ENCODE measurements at regions not wholly inside any gene's neighbourhood (a gene's known extent, or its start where the extent isn't known, plus 50 kb on each side); places are given as distances from the start of the nearest gene placed in this dataset.

DNA sequence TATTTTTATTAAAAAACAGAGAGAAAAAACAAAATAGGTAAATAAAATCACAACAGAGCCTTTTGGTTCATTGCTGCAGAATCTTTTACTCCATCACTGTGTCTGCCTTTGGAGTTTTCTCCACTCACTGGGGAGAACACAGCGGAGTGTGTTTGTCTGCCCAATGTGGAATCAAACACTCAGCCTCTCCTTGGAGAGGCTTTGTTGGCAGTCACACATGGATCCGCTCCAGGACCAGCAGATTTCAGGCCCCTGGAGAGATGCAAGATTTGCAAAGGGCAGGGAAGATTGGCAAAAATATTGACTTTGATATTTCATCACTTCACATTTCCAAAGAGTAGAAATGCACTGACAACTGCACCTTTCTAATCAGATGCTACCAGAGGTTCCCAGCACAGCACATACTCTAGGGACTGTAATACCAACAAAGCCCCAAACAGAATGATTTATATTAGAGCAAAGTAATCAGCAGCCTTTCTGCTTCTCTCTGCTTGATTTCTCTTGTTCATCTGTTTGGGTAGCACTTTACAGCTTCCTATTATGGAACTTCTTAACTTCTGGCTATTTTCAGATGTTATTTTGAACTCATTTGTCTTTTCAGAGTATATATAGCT is 1898.8 kb upstream of the PIK3C3 start:
- no peak overlapping the region for H3K4me3 ChIP-seq
- ATAC-seq (ENCODE audit: low FRiP score in 2 of 2) (no peak), DNase-seq (no peak)
- H3K27me3 ChIP-seq: no peaks in the 10 kb centered on the region
- no peaks in the 10 kb centered on the region for H3K9me3 ChIP-seq
- H3K27ac ChIP-seq: no peak overlapping the region
- 35 to 48% methylated on average over 2 of the region's 2 CpGs for WGBS, 2 donors
- no peaks in the 10 kb centered on the region for H3K4me1 ChIP-seq
- H3K36me3 ChIP-seq: no peaks in the 10 kb centered on the region
- TF ChIP-seq EP300 (IDR thresholded peaks at IDR 0.05) (no peak), POLR2A (IDR thresholded peaks at IDR 0.05) (no peak), POLR2AphosphoS5 (IDR thresholded peaks at IDR 0.05) (no peak)
- TF ChIP-seq, protein P1, sequence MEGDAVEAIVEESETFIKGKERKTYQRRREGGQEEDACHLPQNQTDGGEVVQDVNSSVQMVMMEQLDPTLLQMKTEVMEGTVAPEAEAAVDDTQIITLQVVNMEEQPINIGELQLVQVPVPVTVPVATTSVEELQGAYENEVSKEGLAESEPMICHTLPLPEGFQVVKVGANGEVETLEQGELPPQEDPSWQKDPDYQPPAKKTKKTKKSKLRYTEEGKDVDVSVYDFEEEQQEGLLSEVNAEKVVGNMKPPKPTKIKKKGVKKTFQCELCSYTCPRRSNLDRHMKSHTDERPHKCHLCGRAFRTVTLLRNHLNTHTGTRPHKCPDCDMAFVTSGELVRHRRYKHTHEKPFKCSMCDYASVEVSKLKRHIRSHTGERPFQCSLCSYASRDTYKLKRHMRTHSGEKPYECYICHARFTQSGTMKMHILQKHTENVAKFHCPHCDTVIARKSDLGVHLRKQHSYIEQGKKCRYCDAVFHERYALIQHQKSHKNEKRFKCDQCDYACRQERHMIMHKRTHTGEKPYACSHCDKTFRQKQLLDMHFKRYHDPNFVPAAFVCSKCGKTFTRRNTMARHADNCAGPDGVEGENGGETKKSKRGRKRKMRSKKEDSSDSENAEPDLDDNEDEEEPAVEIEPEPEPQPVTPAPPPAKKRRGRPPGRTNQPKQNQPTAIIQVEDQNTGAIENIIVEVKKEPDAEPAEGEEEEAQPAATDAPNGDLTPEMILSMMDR (IDR thresholded peaks at IDR 0.05): no peak

DNA sequence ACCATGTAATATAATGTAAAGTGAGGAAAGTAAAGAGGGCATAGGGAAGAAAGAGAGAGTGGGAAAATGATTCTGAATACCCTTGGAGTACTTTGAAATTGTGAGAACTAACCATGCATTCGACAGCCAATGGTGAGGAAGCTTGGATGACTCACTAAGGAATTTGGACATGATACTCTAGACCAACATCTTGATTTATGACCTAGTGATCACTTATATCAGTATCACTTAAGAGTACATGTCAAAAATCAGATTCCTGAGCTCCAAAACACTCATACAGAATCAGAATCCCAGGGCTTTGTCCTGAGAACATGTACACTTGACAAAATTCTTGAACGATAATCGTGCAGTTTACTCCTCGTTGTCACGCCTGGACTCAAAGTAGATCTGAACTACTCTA is 1899.8 kb upstream of the PIK3C3 start:
- H3K36me3 ChIP-seq: no peaks in the 10 kb centered on the region
- no peak for DNase-seq
- no peak overlapping the region for H3K27ac ChIP-seq
- no peaks in the 10 kb centered on the region for H3K9me3 ChIP-seq
- WGBS, 2 donors: 56% methylated on average over 5 of the region's 5 CpGs
- H3K4me1 ChIP-seq: no peaks in the 10 kb centered on the region
- TF ChIP-seq, protein P1 (IDR thresholded peaks at IDR 0.05): no peak
- TF ChIP-seq POLR2AphosphoS5 (IDR thresholded peaks at IDR 0.05) (no peak), POLR2A (IDR thresholded peaks at IDR 0.05) (no peak), EP300 (IDR thresholded peaks at IDR 0.05) (no peak)
- H3K4me3 ChIP-seq: no peak overlapping the region
- no peaks in the 10 kb centered on the region for H3K27me3 ChIP-seq
- ATAC-seq (ENCODE audit: low FRiP score in 2 of 2): no peak

DNA sequence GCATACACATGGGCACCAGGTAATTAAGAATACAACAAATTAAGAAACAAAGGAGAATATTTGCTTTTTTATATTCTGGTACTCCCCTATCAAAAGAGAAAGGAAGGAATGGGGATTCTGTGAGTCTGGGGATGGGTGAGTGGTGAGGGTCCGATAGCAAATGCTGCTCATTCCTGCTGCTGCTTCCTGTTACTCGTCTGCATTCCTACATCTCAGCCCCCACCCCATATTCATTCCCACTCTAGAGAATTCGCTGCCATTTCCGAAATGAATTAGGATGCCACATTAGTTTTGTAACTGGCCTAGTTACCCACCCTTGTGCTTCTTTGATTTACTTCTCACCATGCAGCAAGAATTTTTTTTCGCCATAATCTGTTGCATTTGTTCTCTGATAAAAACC is 1905.3 kb upstream of the PIK3C3 start:
- Histone ChIP-seq H3K36me3 (no peaks in the 10 kb centered on the region), H3K9me3 (no peaks in the 10 kb centered on the region), H3K4me1 (no peaks in the 10 kb centered on the region), H3K27me3 (no peaks in the 10 kb centered on the region), H3K4me3 (no peak overlapping the region), H3K27ac (no peak overlapping the region)
- DNase-seq (no peak), ATAC-seq (ENCODE audit: low FRiP score in 2 of 2) (no peak)
- WGBS, 2 donors: 73 to 75% methylated on average over 5 of the region's 5 CpGs
- TF ChIP-seq POLR2AphosphoS5 (IDR thresholded peaks at IDR 0.05) (no peak), EP300 (IDR thresholded peaks at IDR 0.05) (no peak), POLR2A (IDR thresholded peaks at IDR 0.05) (no peak)
- TF ChIP-seq, protein P1 (IDR thresholded peaks at IDR 0.05): no peak

DNA sequence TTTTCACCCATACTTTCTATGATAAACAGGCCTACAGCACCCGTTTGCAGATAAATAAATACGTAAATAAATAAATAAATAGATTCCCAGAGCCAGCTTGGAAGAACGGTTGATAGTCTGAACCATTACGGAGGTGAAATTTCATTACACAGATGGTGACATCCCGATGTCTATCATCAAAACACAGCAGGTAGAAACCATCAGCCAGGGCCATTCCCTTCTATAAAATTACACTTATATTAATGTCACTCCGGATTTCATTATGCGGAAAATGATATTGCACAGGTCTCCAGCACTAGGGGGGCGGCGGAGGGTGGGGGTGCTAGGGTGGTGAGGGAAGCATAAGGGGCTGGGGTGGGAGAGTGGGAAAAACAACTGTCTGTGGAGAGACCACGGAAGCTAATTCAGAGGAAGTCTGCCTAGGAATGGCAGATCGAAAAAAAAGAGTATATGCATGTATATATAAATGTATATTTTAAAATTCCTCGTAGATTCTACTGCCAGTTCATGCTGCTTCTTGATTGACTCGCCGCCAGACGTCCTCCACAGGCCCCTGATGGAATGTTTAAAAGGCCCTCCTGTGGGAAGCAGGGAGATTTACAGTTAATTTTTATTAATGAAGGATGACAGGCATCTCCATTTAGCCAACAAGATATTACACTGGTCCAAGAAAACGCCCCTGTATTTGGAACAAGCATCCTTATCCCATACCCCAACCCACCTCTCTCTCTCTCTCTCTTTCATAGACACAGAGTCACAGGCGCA is 1906.0 kb upstream of the PIK3C3 start:
- Histone ChIP-seq H3K27me3 (no peaks in the 10 kb centered on the region), H3K36me3 (no peaks in the 10 kb centered on the region), H3K4me3 (no peak overlapping the region), H3K9me3 (no peaks in the 10 kb centered on the region), H3K27ac (no peak overlapping the region), H3K4me1 (no peaks in the 10 kb centered on the region)
- 83 to 88% methylated on average over 17 of the region's 17 CpGs for WGBS, 2 donors
- ATAC-seq (ENCODE audit: low FRiP score in 2 of 2): no peak
- DNase-seq: no peak
- TF ChIP-seq, protein P1 (IDR thresholded peaks at IDR 0.05): no peak
- TF ChIP-seq EP300 (IDR thresholded peaks at IDR 0.05) (no peak), POLR2A (IDR thresholded peaks at IDR 0.05) (no peak)

GRCh38 chr18:40048253-40048652 is 1906.8 kb upstream of the PIK3C3 start:
- no peak overlapping the region for H3K4me3 ChIP-seq
- no peak overlapping the region for H3K27ac ChIP-seq
- 90 to 95% methylated on average over 2 of the region's 2 CpGs for WGBS, 2 donors
- ATAC-seq (ENCODE audit: low FRiP score in 2 of 2): no peak
- H3K9me3 ChIP-seq: no peaks in the 10 kb centered on the region
- no peaks in the 10 kb centered on the region for H3K27me3 ChIP-seq
- TF ChIP-seq, protein P1 (IDR thresholded peaks at IDR 0.05): no peak
- TF ChIP-seq POLR2A (IDR thresholded peaks at IDR 0.05) (no peak), EP300 (IDR thresholded peaks at IDR 0.05) (no peak), POLR2AphosphoS5 (IDR thresholded peaks at IDR 0.05) (no peak)
- no peaks in the 10 kb centered on the region for H3K4me1 ChIP-seq
- no peaks in the 10 kb centered on the region for H3K36me3 ChIP-seq
- DNase-seq: no peak
